CD4-positive, CD25-positive, alpha-beta regulatory T cell (primary cell): ENCODE measurements at regions not wholly inside any gene's neighbourhood (a gene's known extent, or its start where the extent isn't known, plus 50 kb on each side); places are given as distances from the start of the nearest gene placed in this dataset.

Source experiments
- ATAC-seq, 2 donors: fragments of 150-1000 bp; cut with Tn5 transposase; one replicate each; pipeline ENCODE4 v1.10.0; 2021; ENCODE audit warnings: low read depth in 2 of 2, moderate number of reproducible peaks in 2 of 2, moderate library complexity in 1 of 2
- DNase-seq, 3 donors: peaks; one replicate each; pipeline versions ENCODE4 v3.0.0 to v3.0.0-alpha.2; 2012 to 2022; ENCODE audit warnings: mixed read lengths in 1 of 3
- H3K27ac ChIP-seq: one replicate; pipeline ENCODE4 v1.7.0; 2013; ENCODE audit warnings: mild to moderate bottlenecking, low read length; ENCODE audit not compliant: insufficient read depth, poor library complexity, severe bottlenecking
- H3K27me3 ChIP-seq: one replicate; pipeline ENCODE4 v1.7.0; 2013; ENCODE audit warnings: low read length; ENCODE audit not compliant: control insufficient read depth, insufficient read depth
- H3K36me3 ChIP-seq: one replicate; pipeline ENCODE4 v1.7.0; 2013; ENCODE audit warnings: mild to moderate bottlenecking, low read length, moderate library complexity; ENCODE audit not compliant: control insufficient read depth, insufficient read depth
- H3K4me1 ChIP-seq: 2 replicates; pipeline ENCODE4 v1.7.0; 2013; ENCODE audit warnings: mild to moderate bottlenecking, low read length; ENCODE audit not compliant: insufficient read depth, control insufficient read depth, poor library complexity, severe bottlenecking
- H3K4me3 ChIP-seq: one replicate; pipeline ENCODE4 v1.7.0; 2013; ENCODE audit warnings: low read depth, mild to moderate bottlenecking, low read length, moderate library complexity
- H3K9me3 ChIP-seq, 2 experiments: 1 replicate in 1 of 2; 2 replicates in 1 of 2; pipeline ENCODE4 v1.7.0; 2013; ENCODE audit warnings: low read length in 2 of 2, mild to moderate bottlenecking in 1 of 2, moderate library complexity in 1 of 2; ENCODE audit not compliant: control insufficient read depth in 2 of 2
- H3K27ac Mint-ChIP-seq, 3 donors: one replicate each; pipeline ENCODE4 v1.8.0; 2020 to 2022; ENCODE audit warnings: mild to moderate bottlenecking in 3 of 3, mixed read lengths in 3 of 3, moderate library complexity in 2 of 3
- H3K27me3 Mint-ChIP-seq: one replicate; pipeline ENCODE4 v1.8.0; 2022; ENCODE audit warnings: mild to moderate bottlenecking, mixed read lengths
- H3K36me3 Mint-ChIP-seq: one replicate; pipeline ENCODE4 v1.8.0; 2020; ENCODE audit warnings: mixed read lengths
- H3K4me1 Mint-ChIP-seq, 4 donors: one replicate each; pipeline ENCODE4 v1.8.0; 2020 to 2022; ENCODE audit warnings: mixed read lengths in 4 of 4, mild to moderate bottlenecking in 1 of 4
- H3K4me3 Mint-ChIP-seq, 4 donors: one replicate each; pipeline ENCODE4 v1.8.0; 2020 to 2022; ENCODE audit warnings: mild to moderate bottlenecking in 4 of 4, mixed read lengths in 4 of 4, moderate library complexity in 3 of 4
- H3K9me3 Mint-ChIP-seq, 7 donors: one replicate each; pipeline ENCODE4 v1.8.0; 2020 to 2022; ENCODE audit warnings: mixed read lengths in 7 of 7, mild to moderate bottlenecking in 3 of 7, moderate library complexity in 2 of 7

DNA sequence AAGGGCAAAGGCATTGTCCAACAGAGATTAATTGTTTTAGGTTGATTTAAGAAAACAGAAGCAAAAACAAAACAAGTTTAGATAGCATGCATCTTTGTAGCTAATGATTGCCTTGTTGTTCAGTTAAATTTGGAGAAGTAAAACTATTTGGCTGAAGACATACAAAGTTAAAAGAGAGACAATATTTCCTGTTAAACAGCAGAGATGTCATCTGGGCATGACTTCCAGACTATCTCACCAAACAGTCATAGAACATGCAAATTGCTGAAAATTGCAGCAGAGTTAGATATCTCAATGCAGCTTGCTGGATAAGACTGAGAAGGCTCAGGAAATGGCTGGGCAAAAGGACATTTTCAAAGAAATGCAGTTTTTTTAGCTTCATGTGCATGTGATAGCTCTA lies 57.5 kb upstream of the PDGFD start:
- Mint-ChIP-seq H3K36me3 (no peaks in the 10 kb centered on the region), H3K4me3 (no peak overlapping the region), H3K9me3 (peaks cover 0 to 7% (median 1%) of the 10 kb centered on the region in 7 donors), H3K27me3 (no peaks in the 10 kb centered on the region), H3K27ac (no peak overlapping the region), H3K4me1 (no peaks in the 10 kb centered on the region)
- no peaks in the 10 kb centered on the region for H3K36me3 ChIP-seq
- no peak overlapping the region for H3K27ac ChIP-seq
- H3K27me3 ChIP-seq = no peaks in the 10 kb centered on the region
- H3K4me1 ChIP-seq = no peaks in the 10 kb centered on the region
- no peak overlapping the region for H3K4me3 ChIP-seq
- H3K9me3 ChIP-seq = no peaks in the 10 kb centered on the region
- ATAC-seq (no peak), DNase-seq (no peak)

DNA sequence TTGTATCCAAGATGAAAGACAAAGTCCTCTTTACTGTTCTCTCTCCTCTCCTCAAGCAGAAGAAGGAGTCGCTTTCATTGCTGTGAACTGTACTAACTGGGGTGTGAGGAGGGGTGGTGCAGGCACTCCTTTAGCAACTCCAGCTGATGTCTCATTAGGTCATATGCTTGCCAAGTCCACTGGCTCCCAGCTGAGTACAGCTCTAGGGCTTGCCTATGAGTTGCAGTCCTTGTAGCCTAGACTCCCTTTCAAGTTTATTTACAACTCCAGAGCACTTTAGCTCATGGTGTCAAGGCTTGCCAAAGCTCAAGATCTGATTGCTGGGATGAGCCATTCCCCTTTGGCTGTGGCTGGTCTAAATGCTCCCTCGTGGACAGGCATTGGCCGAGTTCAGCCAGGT lies 55.1 kb upstream of the PDGFD start:
- Histone ChIP-seq H3K9me3 (no peaks in the 10 kb centered on the region), H3K4me1 (no peaks in the 10 kb centered on the region), H3K27me3 (no peaks in the 10 kb centered on the region), H3K27ac (no peak overlapping the region), H3K4me3 (no peak overlapping the region), H3K36me3 (no peaks in the 10 kb centered on the region)
- ATAC-seq = no peak
- Mint-ChIP-seq H3K4me3 (no peak overlapping the region), H3K9me3 (peaks cover 0 to 14% (median 1%) of the 10 kb centered on the region in 7 donors), H3K27me3 (no peaks in the 10 kb centered on the region), H3K4me1 (no peaks in the 10 kb centered on the region), H3K27ac (no peak overlapping the region), H3K36me3 (no peaks in the 10 kb centered on the region)
- no peak for DNase-seq

DNA sequence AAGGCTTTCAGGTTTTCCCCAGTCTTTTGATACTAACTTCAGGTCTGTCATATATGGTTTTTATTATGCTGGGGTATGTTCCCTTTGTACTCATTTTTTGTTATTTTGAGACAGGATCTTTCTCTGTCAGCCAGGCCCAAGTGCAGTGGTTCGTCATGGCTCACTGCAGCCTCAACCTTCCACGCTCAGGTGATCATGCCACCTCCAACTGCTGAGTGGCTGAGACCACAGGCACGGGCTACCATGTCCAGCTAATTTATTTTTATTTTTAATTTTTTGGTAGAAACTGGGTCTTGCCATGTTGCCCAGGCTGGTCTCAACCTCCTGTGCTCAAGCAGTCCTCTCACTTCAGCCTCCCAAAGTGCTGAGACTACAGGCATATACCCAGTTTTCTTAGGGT lies 50.6 kb upstream of the PDGFD start:
- ATAC-seq (no peak), DNase-seq (no peak)
- peaks cover 0 to 15% (median 3%) of the 10 kb centered on the region in 7 donors for H3K9me3 Mint-ChIP-seq
- no peaks in the 10 kb centered on the region for H3K4me1 Mint-ChIP-seq
- Histone ChIP-seq H3K4me1 (no peaks in the 10 kb centered on the region), H3K36me3 (no peaks in the 10 kb centered on the region), H3K9me3 (no peaks in the 10 kb centered on the region), H3K27me3 (no peaks in the 10 kb centered on the region), H3K4me3 (no peak overlapping the region), H3K27ac (no peak overlapping the region)
- no peaks in the 10 kb centered on the region for H3K27me3 Mint-ChIP-seq
- no peaks in the 10 kb centered on the region for H3K36me3 Mint-ChIP-seq
- no peak overlapping the region for H3K4me3 Mint-ChIP-seq
- no peak overlapping the region for H3K27ac Mint-ChIP-seq
